GM23248 (cell line): ENCODE measurements at regions not wholly inside any gene's neighbourhood (a gene's known extent, or its start where the extent isn't known, plus 50 kb on each side); places are given as distances from the start of the nearest gene placed in this dataset.

ENCODE experiments used
- DNase-seq: peaks from one replicate; pipeline ENCODE4 v3.0.0-alpha.2; 2015
- H2AFZ ChIP-seq: fragments of 200-600 bp; sonication (generic); 2 replicates; pipeline ENCODE4 v1.6.1; 2016; ENCODE audit warnings: antibody characterized with exemption
- H3F3A ChIP-seq: fragments of 200-600 bp; sonication (generic); 2 replicates; pipeline ENCODE4 v1.6.1; 2016; ENCODE audit warnings: mild to moderate bottlenecking, antibody characterized with exemption, mixed run types; ENCODE audit not compliant: insufficient read depth
- H3K27ac ChIP-seq: fragments of 200-600 bp; sonication (generic); 2 replicates; pipeline ENCODE4 v1.5.1; 2016; ENCODE audit warnings: mild to moderate bottlenecking
- H3K27me3 ChIP-seq: fragments of 200-600 bp; sonication (generic); replicated peaks from 2 replicates; pipeline ENCODE4 v1.6.1; 2016; ENCODE audit warnings: mild to moderate bottlenecking; ENCODE audit not compliant: insufficient read depth
- H3K36me3 ChIP-seq: fragments of 200-600 bp; sonication (generic); 2 replicates; pipeline ENCODE4 v1.6.1; 2016; ENCODE audit warnings: low read depth, mild to moderate bottlenecking
- H3K4me1 ChIP-seq: fragments of 200-600 bp; sonication (generic); 2 replicates; pipeline ENCODE4 v1.6.1; 2016; ENCODE audit warnings: mild to moderate bottlenecking; ENCODE audit not compliant: insufficient read depth
- H3K4me2 ChIP-seq: fragments of 200-600 bp; sonication (generic); one replicate; pipeline ENCODE4 v1.6.1; 2016; ENCODE audit warnings: mild to moderate bottlenecking; ENCODE audit not compliant: unreplicated experiment
- H3K4me3 ChIP-seq: fragments of 200-600 bp; sonication (generic); 2 replicates; pipeline ENCODE4 v1.5.1; 2016; ENCODE audit warnings: mild to moderate bottlenecking
- H3K79me2 ChIP-seq: fragments of 200-600 bp; sonication (generic); 2 replicates; pipeline ENCODE4 v1.6.1; 2016; ENCODE audit warnings: mild to moderate bottlenecking; ENCODE audit not compliant: insufficient read depth
- H3K9ac ChIP-seq: fragments of 200-600 bp; sonication (generic); 2 replicates; pipeline ENCODE4 v1.6.1; 2016; ENCODE audit warnings: mild to moderate bottlenecking
- H3K9me2 ChIP-seq: fragments of 200-600 bp; sonication (generic); 2 replicates; pipeline ENCODE4 v1.6.1; 2016; ENCODE audit warnings: mixed run types, mild to moderate bottlenecking, moderate library complexity; ENCODE audit not compliant: insufficient read depth
- H3K9me3 ChIP-seq: fragments of 200-600 bp; sonication (generic); one replicate; pipeline ENCODE4 v1.6.1; 2017; ENCODE audit warnings: low read depth
- H4K20me1 ChIP-seq: fragments of 200-600 bp; sonication (generic); 2 replicates; pipeline ENCODE4 v1.6.0; 2016; ENCODE audit not compliant: insufficient read depth
- EZH2 ChIP-seq: fragments of 200-600 bp; sonication (generic); IDR thresholded peaks from 2 replicates; pipeline ENCODE4 v1.6.1; 2018; ENCODE audit warnings: antibody characterized with exemption, mild to moderate bottlenecking; ENCODE audit not compliant: insufficient read depth, poor library complexity, severe bottlenecking
- EZH2phosphoT487 ChIP-seq: fragments of 200-600 bp; sonication (generic); IDR thresholded peaks from 2 replicates; pipeline ENCODE4 v1.6.1; 2018; ENCODE audit warnings: antibody characterized with exemption, moderate library complexity, mild to moderate bottlenecking, low read depth; ENCODE audit not compliant: insufficient read depth
- WGBS, 2 experiments: methylation state at CpG; one replicate each; pipeline ENCODE4 v1.1.6; 2015 to 2017; ENCODE audit warnings: low lambda C conversion rate in 2 of 2, low coverage in 1 of 2; ENCODE audit errors: missing lambda C conversion rate in 2 of 2; 5-methylcytosine and 5-hydroxymethylcytosine counted together
- in situ Hi-C: fragments of 300-500 bp; cut with MboI; formaldehyde crosslinking; loops from 2 replicates; pipeline ENCODE4 v1.15.0; 2020

DNA sequence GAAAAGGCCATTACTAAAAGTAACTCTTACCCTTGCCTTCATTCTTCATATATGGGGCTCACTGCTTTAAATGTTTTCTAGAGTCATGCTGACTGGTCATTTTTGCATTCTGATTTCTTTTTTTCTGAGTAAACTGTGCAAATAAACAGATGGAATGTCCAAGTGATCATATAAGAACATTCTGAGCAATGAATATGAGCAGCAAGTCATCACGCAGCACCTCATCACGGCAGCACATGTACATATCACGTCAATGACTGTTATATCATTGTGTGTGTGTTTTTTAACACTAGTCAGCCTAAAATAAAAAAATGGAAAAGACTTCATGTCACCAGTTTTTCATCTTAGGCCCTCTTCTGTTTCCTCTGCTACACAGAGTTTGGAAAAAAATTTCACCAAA lies 490.0 kb upstream of the ZFHX3 start:
- no peak overlapping the region for H3K27ac ChIP-seq
- no peaks in the 10 kb centered on the region for H3K36me3 ChIP-seq
- no peaks in the 10 kb centered on the region for H3F3A ChIP-seq
- no peaks in the 10 kb centered on the region; the same call in 1 of the 2 replicates for H4K20me1 ChIP-seq
- no peaks in the 10 kb centered on the region for H3K4me1 ChIP-seq
- H2AFZ ChIP-seq = no peak overlapping the region
- in situ Hi-C loops = no loop called here
- H3K79me2 ChIP-seq = no peaks in the 10 kb centered on the region
- no peak overlapping the region for H3K4me2 ChIP-seq
- H3K9ac ChIP-seq = no peak overlapping the region
- 43 to 51% methylated on average over 3 of the region's 3 CpGs for WGBS, 2 experiments
- no peaks in the 10 kb centered on the region for H3K9me3 ChIP-seq
- H3K4me3 ChIP-seq = no peak overlapping the region
- H3K9me2 ChIP-seq = no peaks in the 10 kb centered on the region
- H3K27me3 ChIP-seq = no peaks in the 10 kb centered on the region; the same call in 1 of the 2 replicates
- DNase-seq = no peak
- TF ChIP-seq EZH2 = no peak
- no peak for TF ChIP-seq EZH2phosphoT487

DNA sequence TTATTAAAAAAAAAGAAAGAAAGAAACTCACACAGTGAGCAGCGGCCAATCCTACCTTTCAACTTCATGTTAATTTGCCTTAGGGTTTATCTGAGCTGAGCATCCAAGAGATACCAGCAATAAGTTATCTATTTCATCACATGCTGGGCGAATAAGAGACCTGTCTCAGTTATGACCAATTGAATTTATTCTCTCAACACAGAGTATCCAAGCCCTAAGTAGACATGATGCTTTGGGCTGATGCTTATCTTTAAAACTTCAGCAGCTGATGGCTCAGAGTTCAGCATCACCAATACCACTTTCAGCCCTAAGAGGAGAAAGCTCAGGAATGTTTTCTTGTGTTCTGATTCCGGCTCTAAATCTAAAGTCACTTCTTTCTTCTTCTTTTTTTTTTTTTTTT lies 489.0 kb upstream of the ZFHX3 start:
- H3K27me3 ChIP-seq = no peaks in the 10 kb centered on the region
- no peaks in the 10 kb centered on the region for H3K79me2 ChIP-seq
- TF ChIP-seq EZH2 = no peak
- TF ChIP-seq EZH2phosphoT487 = no peak

DNA sequence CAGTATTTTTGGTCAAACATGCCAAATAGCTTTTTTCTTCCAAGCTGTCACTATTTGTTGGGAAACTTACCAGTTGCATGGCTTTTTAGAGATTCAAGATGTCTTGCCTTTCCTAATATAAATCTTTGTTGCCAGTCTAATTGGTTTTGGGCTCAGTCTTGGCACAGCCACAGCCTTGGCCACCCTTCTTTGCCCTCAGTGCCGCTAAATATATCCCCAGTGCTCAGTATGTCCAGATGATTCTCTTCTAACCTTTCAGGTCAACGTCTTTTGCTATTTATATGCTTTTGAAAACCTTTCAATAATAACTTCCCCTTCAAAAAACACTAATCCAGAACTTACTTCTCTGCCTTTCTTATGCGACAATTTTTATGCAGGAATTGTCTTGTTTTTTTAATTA lies 483.1 kb upstream of the ZFHX3 start:
- H3K9me2 ChIP-seq = no peaks in the 10 kb centered on the region
- no peak overlapping the region for H3K9ac ChIP-seq
- no peaks in the 10 kb centered on the region for H3K4me1 ChIP-seq
- no peak overlapping the region for H2AFZ ChIP-seq
- no peaks in the 10 kb centered on the region for H3F3A ChIP-seq
- 18 to 19% methylated on average over 3 of the region's 3 CpGs for WGBS, 2 experiments
- H3K79me2 ChIP-seq = no peaks in the 10 kb centered on the region
- H3K4me2 ChIP-seq = no peak overlapping the region
- no peaks in the 10 kb centered on the region for H4K20me1 ChIP-seq
- TF ChIP-seq EZH2phosphoT487 = no peak
- no peak for TF ChIP-seq EZH2
- no peaks in the 10 kb centered on the region for H3K27me3 ChIP-seq
- H3K9me3 ChIP-seq = no peaks in the 10 kb centered on the region
- H3K27ac ChIP-seq = no peak overlapping the region
- H3K4me3 ChIP-seq = no peak overlapping the region
- in situ Hi-C loops = no loop called here
- DNase-seq = no peak
- no peaks in the 10 kb centered on the region for H3K36me3 ChIP-seq

More for the DNA sequence above, 489.0 kb upstream of the ZFHX3 start:
- 11 to 19% methylated on average over 3 of the region's 3 CpGs for WGBS, 2 experiments
- Histone ChIP-seq H3K9me2 (no peaks in the 10 kb centered on the region), H3K4me2 (no peak overlapping the region), H3K9me3 (no peaks in the 10 kb centered on the region), H4K20me1 (no peaks in the 10 kb centered on the region; the same call in 1 of the 2 replicates), H3F3A (no peaks in the 10 kb centered on the region), H3K36me3 (no peaks in the 10 kb centered on the region), H3K4me1 (no peaks in the 10 kb centered on the region), H3K4me3 (no peak overlapping the region), H3K27ac (no peak overlapping the region), H2AFZ (no peak overlapping the region), H3K9ac (no peak overlapping the region)
- no peak for DNase-seq
- in situ Hi-C loops = no loop called here

DNA sequence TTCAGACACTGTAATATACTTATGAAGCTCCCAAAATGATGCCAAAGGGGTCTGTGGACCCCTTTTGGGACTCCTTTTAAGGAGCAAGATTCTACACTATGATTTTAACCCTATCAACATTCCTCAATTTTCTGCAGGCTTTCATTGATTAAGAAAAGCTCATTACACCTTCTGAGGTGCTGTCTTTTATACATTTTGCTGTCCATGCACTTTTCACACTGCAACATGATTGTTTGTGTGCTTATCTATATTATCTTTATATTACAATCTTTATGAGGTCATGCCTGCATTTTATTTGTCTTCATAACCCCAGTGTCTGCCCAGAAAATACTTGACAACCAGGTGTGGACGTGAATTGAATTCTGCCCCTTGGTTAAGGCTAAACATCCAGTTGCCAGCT lies 482.6 kb upstream of the ZFHX3 start:
- H3K27ac ChIP-seq = no peak overlapping the region
- H4K20me1 ChIP-seq = no peaks in the 10 kb centered on the region
- no peaks in the 10 kb centered on the region for H3F3A ChIP-seq
- H3K27me3 ChIP-seq = no peaks in the 10 kb centered on the region
- TF ChIP-seq EZH2 (no peak), EZH2phosphoT487 (no peak)
- no peaks in the 10 kb centered on the region for H3K36me3 ChIP-seq
- no peaks in the 10 kb centered on the region for H3K4me1 ChIP-seq
- H2AFZ ChIP-seq = no peak overlapping the region
- no peaks in the 10 kb centered on the region for H3K79me2 ChIP-seq
- no peak overlapping the region for H3K4me2 ChIP-seq
- DNase-seq = no peak
- no peaks in the 10 kb centered on the region for H3K9me2 ChIP-seq
- WGBS, 2 experiments = 0% methylated on average over 1 of the region's 1 CpG
- H3K4me3 ChIP-seq = no peak overlapping the region
- no peak overlapping the region for H3K9ac ChIP-seq
- H3K9me3 ChIP-seq = no peaks in the 10 kb centered on the region
- in situ Hi-C loops = no loop called here
